Activated T-cell treated with anti-CD3 and anti-CD28 coated beads, Interleukin-2, amount 50 U/mL, for 48 hours (primary cell): ENCODE measurements at regions not wholly inside any gene's neighbourhood (a gene's known extent, or its start where the extent isn't known, plus 50 kb on each side); places are given as distances from the start of the nearest gene placed in this dataset.
"Not testable (repeated sequence)": the region's sequence is repeated elsewhere in the genome, so short reads cannot be mapped to it uniquely, and the experiment has no call there.

ENCODE experiments used
- DNase-seq, 2 experiments: peaks; one replicate each; pipeline ENCODE4 v3.0.0-alpha.2; 2020

DNA sequence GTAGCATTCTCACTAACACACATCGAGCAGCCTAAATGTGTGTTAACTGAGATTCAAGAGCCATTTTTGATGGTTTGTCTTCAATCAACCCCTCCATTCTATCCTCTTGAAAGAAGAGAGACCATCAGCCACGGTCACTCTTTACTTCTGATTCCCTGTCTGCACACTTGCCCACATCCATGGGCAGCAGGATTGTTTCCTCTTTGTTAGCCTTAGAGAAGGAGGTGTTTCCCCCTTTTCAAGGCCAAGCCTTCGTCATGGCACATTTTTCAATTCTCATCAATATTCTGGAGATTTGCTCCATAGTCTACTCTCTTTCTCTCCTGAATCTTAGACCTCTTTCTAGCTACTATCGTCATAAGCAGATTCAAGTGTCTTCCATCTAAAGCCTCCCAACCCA lies 522.4 kb upstream of the NAALADL2 start:
- DNase-seq, result no peak

DNA sequence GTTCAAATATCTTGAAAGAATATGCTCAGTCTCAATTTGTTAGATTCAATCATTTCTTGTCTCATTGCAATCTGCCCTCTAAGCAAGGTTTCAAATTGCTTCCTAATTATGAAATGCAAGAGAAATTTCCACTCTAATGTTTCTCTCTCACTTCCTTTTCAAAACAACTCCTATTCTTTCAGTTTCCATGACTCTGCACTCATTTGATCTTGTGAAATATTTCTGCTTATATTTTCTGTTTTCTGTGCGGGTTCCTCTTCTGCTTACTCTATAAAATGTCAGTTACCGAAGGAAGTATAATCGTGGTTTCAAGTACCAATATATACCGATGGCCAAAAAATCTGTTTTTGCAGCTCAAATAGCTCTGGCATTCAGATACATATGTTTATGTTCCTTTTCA lies 521.9 kb upstream of the NAALADL2 start:
- DNase-seq, result no peak

DNA sequence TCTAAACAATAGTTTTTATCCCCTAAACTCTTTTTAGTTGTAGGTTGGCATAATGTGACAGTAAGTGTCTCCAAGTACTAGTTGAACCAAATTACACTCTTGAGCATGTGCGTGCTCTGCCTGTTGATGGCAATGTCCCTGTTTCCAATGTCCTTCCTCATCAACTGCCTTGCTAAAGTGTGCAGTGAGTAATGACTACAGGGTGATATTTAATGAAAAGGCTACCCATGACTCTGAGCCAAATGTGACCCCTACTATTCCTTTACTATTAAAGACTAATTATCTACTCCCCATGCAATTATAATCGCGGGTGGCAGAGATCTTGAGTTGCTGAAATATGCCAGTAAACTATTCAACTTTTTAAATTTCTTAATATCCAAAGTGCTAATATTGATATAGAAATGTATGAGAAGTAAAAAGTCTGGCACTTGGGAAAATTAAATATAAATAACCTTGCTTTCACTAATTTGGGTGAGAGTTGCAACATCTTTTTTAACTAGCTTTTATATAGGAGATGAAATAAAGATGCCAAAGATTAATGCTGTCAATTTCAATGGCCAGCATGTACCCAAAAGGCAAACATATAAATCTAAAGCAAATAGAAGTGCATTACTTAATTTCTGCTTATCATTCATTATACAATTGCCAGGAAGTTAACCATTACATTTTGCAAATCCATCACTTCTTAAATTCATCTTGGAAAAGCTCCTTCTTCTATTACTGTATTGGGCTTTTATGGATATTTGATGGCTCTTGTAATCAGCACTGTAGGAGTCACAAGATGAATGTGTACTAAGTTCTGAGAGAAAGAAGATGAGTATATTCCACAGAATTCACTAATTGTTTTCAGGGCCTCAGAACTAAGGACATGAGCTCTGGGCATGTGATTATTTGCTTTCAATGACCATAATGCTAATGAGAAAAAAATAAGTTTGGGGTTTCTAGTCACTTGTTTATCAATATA lies 518.2 kb upstream of the NAALADL2 start:
- no peak for DNase-seq

DNA sequence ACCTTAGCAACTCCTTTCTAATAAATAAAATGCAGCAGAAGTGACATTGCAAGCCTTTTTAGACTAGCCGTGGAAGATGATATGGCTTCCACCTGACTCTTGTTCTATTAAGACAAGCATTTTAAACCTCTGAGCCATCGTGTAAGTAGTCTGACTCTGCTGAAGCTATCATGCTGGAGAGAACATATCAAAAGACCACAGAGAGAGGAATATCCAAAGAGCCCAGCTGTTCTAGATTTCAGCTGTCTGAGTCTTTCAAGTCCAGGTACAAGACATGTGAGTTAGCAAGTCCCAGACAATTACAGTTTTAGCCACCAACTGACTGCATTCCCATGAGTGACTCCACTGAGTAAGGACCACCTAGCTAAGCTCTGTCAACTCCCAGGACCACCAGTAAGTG lies 517.0 kb upstream of the NAALADL2 start:
- no peak for DNase-seq

DNA sequence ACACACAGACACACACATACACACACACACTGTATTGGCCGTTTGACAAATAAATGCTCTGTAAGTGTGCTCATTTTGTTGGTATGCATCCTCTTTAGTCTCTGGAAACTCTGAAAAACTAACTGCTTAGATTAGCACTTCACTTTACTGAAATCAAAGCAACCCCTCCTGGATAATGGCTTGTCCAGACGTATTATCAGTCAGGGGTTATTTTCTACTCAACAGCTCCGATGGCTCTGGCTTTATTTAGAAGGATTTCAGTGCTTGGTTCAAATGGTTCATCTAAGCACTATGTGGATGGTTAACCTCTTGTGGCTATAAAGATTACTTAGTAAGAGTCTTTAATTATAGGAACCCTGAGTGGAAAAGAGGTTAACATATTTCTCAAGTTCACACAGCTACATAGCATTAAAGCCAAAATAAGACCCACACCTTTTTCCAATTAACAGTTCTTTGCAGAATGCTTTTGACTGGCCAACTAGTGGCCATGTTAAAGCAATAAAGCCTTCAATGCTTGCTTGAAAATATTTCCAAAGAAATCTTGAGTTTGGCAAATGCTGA lies 516.1 kb upstream of the NAALADL2 start:
- DNase-seq, result no peak

DNA sequence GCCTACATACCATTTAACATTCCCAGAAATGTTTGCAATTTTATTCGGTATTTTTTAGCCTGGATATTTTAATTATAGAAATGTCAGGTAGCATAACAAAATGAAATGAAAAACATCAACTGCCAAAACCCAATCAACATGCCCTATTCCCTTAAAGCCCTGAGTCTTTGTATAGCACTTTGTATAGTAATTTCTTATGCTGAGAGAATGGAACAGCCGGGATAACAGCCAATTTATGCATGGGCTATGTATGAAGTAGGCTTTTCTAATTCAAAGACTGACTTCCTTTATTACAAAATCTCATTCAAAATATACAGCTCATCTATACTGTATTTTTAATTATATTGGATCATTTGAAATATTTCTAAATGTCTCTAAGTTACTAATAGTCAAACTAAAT lies 513.0 kb upstream of the NAALADL2 start:
- DNase-seq, result no peak

DNA sequence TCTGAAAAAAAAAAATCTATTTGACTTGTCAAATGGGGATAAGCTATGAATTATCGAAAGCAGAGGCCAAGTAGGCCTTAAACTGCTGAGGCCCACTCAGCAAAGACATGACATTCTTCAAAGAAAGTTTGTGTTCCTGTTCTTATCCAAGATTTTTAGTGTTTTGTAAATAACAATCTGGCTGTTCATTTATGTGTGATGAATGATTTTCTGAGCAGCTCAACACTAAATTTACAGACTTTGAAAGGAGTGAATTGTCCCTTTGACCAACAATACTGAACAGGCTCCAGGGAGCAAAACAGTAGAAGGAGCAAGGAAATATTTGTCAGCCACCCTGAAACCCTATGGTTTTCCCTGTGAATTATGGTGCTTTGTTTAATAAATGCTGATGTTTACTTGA lies 512.6 kb upstream of the NAALADL2 start:
- no peak for DNase-seq

DNA sequence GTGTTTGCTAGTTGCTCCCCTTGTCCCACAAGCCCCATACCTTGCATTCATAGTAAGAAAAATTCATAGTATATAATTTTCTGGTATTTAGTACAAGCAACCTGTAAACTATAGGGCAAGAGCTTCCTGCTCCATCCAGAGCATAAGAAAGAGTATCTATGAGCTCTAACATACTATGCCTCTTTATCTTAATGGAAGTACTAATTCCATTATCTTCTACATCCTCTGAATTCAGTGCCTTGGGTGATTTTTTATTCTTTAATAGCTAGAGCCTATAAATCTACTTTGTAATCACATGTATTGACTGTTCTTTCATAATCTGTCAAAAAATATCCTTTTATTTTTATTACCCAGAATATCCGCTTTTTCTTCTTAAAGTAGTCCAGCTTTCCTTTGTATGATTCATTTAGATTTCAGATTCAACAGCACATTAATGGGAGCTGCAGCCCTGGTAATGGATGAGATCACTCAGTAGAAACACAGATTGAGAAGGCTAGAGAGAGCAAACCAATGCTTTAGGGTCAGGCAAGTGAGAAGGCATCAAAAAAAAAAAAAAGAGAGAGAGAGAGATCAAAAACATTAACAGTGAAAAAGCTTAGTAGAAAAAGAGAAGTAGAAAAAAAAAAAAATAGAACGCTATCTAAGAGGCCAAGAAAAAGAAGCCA lies 511.5 kb upstream of the NAALADL2 start:
- DNase-seq, result no peak

DNA sequence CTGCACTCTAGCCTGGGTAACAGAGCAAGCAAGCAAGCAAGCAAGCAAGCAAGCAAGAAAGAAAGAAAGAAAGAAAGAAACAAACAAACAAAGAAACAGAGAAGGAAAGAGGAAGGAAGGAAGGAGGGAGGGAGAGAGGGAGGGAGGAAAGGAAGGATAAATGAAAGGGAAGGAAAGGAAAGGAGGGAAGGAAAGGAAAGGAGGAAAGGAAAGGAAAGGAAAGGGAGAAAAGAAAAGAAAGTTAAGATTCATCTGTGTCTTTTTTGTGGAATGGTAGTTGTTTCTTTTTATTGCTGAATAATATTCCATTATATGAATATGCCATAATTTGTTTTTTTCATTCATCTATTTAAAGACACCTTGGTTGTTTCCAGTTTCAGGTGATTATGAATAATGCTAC lies 506.9 kb upstream of the NAALADL2 start:
- no peak for DNase-seq

DNA sequence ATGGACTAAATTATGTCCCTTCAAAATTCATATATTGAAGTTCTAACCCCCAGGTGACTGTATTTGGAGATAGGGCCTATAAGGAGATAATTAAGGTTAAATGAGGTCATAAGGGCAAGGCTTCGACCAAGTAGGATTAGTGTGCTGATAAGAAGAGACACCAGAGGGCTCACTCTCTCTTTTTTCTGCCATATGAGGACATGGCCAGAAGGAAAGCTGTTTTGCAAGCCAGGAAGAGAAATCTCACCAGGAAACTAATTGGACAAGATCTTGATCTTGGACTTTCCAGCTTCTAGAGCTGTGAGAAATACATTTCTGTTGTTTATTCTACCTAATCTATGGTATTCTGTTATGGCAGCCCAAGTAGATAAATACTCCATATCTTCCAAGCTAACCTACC lies 503.6 kb upstream of the NAALADL2 start:
- DNase-seq, result no peak

DNA sequence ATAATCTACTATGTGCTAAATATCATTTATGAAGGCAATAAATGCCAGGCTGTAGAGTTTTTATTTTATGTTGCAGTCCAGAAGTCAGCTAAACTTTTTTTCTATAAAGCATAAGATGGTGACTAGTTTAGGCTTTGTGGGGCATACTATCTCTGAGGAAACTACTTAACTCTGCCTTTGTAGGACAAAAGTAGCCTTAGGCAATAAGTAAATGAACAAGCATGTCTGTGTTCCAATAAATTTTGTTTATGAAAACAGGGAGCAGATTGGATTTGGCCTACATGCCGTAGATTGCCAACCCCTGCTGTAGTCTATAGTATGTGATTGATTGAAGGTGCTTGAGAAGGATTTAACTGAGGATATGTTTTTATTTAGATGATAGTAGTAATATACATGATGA lies 502.5 kb upstream of the NAALADL2 start:
- DNase-seq, result no peak

DNA sequence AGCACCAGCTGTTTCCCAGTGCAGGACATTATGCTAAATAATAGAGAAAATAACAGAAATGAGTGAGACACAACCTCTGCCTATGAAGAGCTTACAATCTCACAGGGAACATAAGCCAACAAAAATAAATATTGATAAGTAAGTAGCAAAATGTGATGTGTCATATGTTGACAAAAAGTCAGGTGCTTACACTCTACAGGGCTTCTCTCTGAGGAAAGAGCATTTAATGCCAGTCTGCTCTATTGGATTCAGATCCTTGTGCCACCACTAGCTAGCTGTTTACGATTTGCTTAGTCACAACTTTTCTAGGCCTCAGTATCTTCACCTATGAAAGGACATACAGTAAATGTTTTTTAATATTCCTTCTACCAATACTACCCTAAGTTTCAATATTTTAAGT lies 500.9 kb upstream of the NAALADL2 start:
- no peak for DNase-seq

DNA sequence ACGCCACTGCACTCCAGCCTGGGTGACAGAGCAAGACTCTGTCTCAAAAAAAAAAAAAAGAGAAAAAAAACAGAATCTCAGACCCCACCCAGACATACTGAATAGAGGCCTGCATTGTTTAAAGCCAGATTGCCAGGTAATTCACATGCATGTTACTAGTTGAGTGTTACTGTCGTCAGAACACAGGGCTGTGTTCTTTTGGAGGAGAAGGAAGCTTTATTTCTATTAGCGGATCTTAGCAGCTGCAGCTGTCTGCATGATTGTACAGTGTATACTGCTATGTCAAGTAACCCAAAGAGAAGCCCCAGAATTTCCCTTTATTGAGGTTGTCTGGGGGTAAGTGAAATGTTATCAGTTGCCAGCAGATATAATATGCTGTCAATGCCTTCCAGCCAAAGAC lies 496.6 kb upstream of the NAALADL2 start:
- no peak for DNase-seq

DNA sequence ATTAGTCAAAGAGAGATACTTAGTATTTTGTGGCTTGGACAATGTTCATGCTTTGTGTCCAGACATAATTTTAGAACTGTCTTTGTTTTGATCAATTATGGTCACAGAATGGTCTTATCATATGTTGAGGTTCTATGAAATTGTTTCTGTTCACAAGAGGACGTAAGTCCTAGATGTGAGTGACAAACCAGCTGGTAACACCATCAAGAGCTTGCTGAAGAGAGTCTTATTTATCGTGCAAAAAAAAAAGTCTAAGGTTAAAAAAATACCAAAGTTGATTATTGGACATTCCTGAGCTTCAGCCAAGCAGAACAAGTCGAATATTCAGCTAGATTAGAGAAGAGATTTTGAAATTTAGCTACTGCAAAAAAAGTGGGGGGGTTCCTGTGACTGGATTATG lies 495.9 kb upstream of the NAALADL2 start:
- DNase-seq, result no peak

DNA sequence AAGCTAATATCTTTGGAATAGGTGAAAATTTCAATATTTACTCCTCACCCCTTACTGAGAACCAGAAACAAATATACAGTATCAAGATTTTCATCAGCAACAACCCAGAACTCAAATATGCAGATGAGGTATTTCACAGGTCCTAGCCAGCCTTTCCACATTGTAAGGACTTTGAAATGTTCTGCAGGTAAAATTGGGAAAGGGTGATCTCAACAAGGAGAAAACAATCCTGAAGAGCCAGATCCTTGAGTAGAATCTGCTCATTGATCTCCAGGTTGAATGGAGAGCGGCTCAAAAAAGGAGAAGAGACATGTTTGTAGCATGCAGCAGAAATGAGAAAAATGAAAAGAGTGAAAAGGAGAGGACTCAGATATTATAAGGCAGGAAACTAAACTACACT lies 493.3 kb upstream of the NAALADL2 start:
- DNase-seq, result no peak

DNA sequence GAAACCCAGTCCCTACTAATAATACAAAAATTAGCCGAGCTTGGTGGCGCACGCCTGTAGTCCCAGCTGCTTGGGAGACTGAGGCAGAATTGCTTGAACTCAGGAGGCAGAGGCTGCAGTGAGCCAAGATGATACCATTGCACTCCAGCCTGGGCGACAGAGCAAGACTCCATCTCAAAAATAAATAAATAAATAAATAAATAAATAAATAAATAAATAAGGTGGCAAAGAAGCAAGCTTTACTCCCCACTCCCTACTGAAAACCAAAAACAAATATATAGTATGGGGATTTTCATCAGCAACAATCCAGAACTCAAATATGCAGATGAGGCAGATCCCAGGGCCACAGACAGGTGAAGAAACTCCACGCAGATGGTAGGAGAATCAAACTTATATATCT lies 492.2 kb upstream of the NAALADL2 start:
- DNase-seq, result not testable (repeated sequence)

DNA sequence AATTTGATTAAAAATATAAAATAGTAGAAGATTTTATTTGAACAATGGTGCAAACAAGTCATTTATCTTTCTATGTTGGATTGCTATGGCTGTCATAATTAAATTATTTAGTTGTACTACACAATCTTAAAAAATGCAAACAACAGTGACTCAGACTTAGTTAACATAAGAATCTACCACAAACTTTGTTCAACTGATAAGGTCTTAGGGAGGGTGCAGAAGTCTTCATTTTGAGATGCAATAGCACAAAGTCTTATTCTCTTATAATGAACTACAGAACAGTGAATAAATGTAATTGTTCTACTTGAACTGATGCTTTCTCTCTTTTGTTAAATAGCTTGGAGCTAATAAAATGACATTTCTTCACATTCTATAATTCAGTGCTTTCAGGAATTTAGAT lies 482.8 kb upstream of the NAALADL2 start:
- DNase-seq, result no peak

DNA sequence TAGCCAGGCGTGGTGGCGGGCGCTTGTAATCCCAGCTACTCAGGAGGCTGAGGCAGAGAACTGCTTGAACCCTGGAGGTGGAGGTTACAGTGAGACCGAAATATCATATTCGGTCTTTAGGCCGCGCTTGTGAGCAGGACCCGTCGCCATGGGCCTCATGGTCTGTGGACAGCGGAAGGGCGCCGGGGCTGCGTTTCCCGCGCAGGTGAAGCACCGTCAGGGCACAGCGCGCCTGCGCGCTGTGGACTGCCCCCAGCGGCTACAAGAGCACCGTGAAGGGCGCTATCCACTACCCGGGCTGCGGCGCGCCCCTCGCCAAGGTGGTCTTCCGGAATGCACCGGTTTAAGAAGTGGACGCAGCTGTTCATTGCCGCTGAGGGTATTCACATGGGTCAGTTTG lies 482.0 kb upstream of the NAALADL2 start:
- no peak for DNase-seq

DNA sequence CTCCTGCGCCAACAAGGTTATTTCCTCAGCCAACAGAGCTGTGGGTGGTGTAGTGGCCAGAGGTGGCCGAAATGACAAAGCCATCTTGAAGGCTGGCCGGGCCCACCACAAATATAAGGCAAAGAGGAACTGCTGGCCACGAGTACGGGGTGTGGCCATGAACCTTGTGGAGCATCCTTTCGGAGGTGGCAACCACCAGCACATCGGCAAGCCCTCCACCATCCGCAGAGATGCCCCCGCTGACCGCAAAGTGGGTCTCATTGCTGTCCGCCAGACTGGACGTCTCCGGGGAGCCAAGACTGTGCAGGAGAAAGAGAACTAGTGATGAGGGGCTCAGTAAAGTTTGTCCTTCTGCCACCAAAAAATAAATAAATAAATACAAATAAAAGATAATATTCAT lies 481.4 kb upstream of the NAALADL2 start:
- DNase-seq, result no peak

DNA sequence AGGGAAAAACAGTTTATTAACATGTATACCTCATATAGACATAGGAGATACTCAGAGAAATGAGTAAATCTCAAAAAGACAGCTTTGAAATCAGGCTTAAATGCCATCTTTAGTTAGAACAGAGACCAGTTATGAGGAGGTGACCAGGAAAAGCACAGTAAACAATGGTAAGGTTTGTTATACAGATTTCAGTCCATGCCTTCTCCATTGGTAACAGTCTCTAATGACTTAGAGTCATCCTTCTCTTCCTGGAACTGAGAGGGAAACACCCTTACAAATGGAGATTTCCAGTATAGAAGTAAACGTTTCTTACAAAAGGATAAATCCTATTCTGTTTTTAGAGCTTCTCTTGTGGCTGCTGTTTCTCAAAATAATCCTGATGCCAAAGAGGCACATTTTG lies 476.3 kb upstream of the NAALADL2 start:
- no peak for DNase-seq

DNA sequence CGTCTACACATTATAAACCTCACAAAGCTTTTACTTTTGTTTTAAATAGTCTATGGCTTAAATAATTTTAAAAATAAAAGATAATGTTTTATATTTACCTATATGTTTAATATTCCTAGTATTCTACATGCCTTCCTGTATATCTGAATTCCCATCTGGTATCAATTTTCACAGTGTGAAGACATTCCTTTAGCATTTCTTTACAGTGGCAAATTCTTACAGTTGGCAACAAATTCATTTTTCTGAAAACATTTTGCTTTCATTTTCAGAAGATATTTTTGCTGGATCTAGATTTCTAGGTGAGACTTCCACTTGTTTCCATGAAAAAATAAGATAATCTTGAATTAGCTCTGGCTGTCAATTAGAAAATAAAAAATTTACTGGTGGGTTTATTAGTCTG lies 471.4 kb upstream of the NAALADL2 start:
- no peak for DNase-seq

DNA sequence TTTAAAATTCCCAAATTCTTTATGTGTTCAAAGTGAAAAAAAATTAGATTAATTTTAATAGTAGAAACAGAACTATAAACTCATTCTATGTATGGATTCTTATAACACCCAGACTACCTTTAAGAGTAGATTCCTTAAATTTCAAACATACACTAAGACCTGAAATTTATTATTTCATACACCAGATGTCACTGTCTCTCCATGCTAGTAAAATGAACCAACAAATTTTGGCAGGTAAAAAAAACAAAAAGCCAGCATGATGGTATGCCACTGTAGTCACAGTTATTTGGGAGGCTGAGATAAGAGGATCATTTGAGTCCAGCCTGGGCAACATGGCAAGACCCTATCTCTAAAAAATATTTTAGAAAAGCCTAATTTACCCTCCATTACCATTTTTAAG lies 461.3 kb upstream of the NAALADL2 start:
- no peak for DNase-seq

DNA sequence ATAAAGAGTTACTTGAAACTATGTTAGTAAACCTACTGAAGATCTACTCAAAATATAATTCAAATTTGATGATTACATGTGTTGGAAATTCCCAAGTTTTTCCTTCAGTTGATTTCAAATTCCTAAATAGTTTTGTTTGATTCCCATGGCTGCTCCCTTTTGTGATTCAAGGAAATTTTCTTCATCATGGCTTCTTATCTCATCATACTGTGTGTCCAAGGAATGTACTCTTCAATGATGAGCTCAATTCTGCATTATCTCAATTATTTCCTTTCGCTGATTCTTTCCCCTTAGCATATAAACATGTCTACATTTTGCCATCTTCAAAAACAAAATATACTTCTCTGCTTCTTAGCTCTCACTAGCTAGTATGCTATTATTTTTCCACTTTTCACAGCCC lies 460.4 kb upstream of the NAALADL2 start:
- no peak for DNase-seq

DNA sequence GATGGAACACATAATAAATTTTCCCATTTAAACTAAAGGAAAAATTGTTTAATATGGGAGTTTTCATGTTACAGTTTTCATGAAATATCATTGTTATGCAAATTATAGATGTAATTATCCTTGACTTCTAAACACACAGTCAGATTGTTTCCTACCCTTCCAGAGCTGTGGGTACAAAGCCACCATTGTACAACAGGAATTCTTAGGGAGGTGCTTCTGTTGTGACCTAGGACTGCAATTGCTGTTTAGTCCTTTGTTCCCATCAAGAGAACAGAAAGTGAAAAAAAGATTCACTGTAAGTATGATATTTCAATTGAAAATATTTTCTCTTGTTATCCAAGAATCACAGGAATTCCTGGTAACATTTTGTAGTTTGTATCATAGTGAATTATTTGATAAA lies 455.3 kb upstream of the NAALADL2 start:
- DNase-seq, result no peak
